ENCODE measurements at regions not wholly inside any gene's neighbourhood (a gene's known extent, or its start where the extent isn't known, plus 50 kb on each side); places are given as distances from the start of the nearest gene placed in this dataset.

DNA sequence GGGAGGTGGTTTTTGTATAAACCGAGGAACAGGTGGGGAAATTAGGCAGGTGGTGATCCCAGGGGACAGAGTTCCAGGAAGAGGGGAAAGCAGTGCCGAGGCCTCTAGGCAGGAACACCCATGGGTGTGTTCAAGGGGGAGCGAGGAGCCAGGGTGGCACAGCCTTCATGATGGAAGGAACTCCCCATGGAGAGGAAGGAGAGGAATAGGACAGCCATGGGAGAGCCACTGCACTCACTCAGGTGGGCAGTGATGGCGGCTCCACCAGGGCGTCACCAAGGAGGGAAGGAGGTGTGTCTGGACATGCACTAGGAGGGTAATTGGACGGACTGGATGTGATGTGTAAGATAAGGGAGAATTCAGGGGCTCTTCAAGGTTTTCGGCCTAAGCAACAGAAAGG, 98.2 kb downstream of the THBS2 start:
- no peaks in the 10 kb centered on the region for H3K27me3 ChIP-seq
- no peak overlapping the region for H3K27ac ChIP-seq
- H3K36me3 ChIP-seq, result no peaks in the 10 kb centered on the region
- intact Hi-C loops (cut with DNase I), result loop anchor here (5.0 kb wide), 1 partner anchor 97 kb away; the partner anchor contains the start of gene THBS2
- peaks cover 0 to 4% of the 10 kb centered on the region in 2 donors for H3K9me3 ChIP-seq
- no peak overlapping the region for H3K4me3 ChIP-seq
- peaks cover 6 to 16% of the 10 kb centered on the region in 2 donors for H3K4me1 ChIP-seq
- no peak for TF ChIP-seq CTCF (IDR thresholded peaks at IDR 0.05)
- no peak for DNase-seq (ENCODE audit: low spot score in 2 of 2)

DNA sequence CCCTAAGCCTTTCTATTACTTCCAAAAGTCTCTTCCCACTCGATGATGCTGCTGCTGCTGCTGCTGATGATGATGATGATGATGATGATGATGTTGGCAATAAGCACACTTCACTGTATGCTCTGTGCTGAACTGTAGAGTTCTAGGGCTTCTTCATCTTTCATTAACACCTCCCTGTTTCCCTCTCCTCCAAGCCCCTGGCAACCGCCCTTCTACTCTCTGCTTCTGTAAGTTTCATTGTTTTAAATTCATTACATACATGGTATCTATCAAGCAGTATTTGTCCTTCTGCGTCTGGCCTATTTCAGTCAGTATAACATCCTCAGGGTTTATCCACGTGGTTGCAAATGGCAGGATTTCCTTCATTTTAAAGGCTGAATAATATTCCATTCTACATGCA, 100.2 kb downstream of the THBS2 start:
- H3K27me3 ChIP-seq, result no peaks in the 10 kb centered on the region
- intact Hi-C loops (cut with DNase I), result no loop called here
- no peaks in the 10 kb centered on the region for H3K36me3 ChIP-seq
- TF ChIP-seq CTCF (IDR thresholded peaks at IDR 0.05), result no peak
- peaks cover 0 to 14% of the 10 kb centered on the region in 2 donors for H3K9me3 ChIP-seq
- no peak overlapping the region for H3K27ac ChIP-seq
- DNase-seq (ENCODE audit: low spot score in 2 of 2), result no peak
- H3K4me1 ChIP-seq, result peaks cover 1 to 11% of the 10 kb centered on the region in 2 donors
- no peak overlapping the region for H3K4me3 ChIP-seq

GRCh38 chr6:169146521-169146920, 107.1 kb downstream of the THBS2 start:
- intact Hi-C loops (cut with DNase I), result no loop called here
- DNase-seq (ENCODE audit: low spot score in 2 of 2), result no peak
- Histone ChIP-seq H3K36me3 (no peaks in the 10 kb centered on the region), H3K4me3 (no peak overlapping the region), H3K27me3 (no peaks in the 10 kb centered on the region), H3K4me1 (peaks cover 3 to 12% of the 10 kb centered on the region in 2 donors), H3K27ac (no peak overlapping the region), H3K9me3 (peaks cover 0 to 14% of the 10 kb centered on the region in 2 donors)
- TF ChIP-seq CTCF (IDR thresholded peaks at IDR 0.05), result no peak

DNA sequence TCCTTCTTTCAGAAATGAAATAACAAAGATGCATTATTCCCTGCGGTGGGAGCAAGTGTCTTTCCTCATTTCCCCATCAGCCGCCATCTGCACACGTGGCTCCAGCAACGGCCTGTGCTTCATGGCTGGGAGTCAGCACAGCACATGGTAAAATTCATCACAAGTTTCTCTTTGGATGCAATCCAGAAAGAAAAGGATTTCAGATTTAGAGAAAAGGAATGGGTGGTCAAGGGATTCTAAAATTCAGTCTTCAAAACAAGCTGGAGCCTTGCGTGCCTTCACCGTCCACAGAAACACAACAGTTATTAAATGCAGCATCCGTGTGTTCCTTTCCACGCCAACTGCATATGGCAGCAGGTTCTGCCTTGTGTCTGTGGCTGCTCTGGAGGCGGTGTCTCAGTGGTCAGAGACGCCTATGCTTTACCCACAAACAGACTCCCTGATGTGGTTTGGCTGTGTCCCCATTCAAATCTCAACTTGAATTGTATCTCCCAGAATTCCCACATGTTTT, 107.6 kb downstream of the THBS2 start:
- H3K27ac ChIP-seq, result no peak overlapping the region
- no peak overlapping the region for H3K4me3 ChIP-seq
- no peaks in the 10 kb centered on the region for H3K27me3 ChIP-seq
- TF ChIP-seq CTCF (IDR thresholded peaks at IDR 0.05), result no peak
- intact Hi-C loops (cut with DNase I), result no loop called here
- H3K4me1 ChIP-seq, result peaks cover 3 to 17% of the 10 kb centered on the region in 2 donors
- DNase-seq (ENCODE audit: low spot score in 2 of 2), result no peak
- no peaks in the 10 kb centered on the region for H3K36me3 ChIP-seq
- H3K9me3 ChIP-seq, result peaks cover 0 to 14% of the 10 kb centered on the region in 2 donors

DNA sequence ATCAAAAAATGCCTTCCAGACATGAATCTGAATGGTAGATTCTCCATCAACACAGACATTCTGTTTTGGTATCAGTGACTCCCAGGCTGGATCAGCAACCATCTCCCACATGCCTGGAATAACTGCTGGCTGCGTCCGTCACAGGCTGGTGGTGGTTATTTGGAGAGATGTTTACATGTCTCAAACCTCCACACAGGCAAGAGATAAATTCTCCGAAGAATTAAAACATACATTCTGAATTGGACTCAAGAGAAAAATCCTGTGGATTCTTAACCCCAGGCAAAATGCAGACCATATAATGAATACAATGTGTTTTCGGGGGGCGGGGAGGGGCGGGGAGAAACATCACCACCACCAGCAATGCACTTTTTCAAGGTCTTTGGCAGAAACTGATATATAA, 108.2 kb downstream of the THBS2 start:
- Histone ChIP-seq H3K4me1 (peaks cover 3 to 21% of the 10 kb centered on the region in 2 donors), H3K36me3 (no peaks in the 10 kb centered on the region), H3K27me3 (no peaks in the 10 kb centered on the region), H3K27ac (no peak overlapping the region), H3K4me3 (no peak overlapping the region), H3K9me3 (peaks cover 0 to 10% of the 10 kb centered on the region in 2 donors)
- no peak for DNase-seq (ENCODE audit: low spot score in 2 of 2)
- intact Hi-C loops (cut with DNase I), result no loop called here
- TF ChIP-seq CTCF (IDR thresholded peaks at IDR 0.05), result no peak

DNA sequence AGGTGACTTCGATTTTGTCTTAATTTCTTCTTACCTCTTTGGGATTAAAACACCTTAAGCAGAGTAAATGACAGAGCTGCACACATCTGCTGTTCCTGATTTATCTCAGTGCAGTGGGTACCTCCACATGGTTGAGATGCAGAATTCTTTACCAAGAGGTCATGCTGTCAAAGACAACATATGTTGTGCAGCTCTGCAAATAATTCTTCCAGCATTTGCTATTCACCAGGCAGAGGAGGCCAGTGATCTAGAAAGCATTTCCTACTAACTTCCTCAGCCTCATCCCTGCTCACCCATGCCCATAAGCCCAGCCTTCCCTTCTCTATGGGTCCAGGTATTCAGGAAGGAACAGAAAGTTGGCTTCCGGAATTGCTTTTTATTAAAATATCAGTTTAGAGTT, 109.3 kb downstream of the THBS2 start:
- Histone ChIP-seq H3K27me3 (no peaks in the 10 kb centered on the region), H3K27ac (no peak overlapping the region), H3K9me3 (no peaks in the 10 kb centered on the region), H3K36me3 (no peaks in the 10 kb centered on the region), H3K4me3 (no peak overlapping the region), H3K4me1 (peaks cover 3 to 26% of the 10 kb centered on the region in 2 donors)
- no peak for TF ChIP-seq CTCF (IDR thresholded peaks at IDR 0.05)
- intact Hi-C loops (cut with DNase I), result no loop called here
- DNase-seq (ENCODE audit: low spot score in 2 of 2), result no peak

Measured in ascending aorta (tissue), 2 donors.